ENCODE measurements at regions not wholly inside any gene's neighbourhood (a gene's known extent, or its start where the extent isn't known, plus 50 kb on each side); places are given as distances from the start of the nearest gene placed in this dataset.

GRCh38 chr2:82576656-82577055 is 1882.4 kb downstream of the SUCLG1 start:
- DNase-seq (ENCODE audit: low spot score), result no peak
- TF ChIP-seq CTCF (IDR thresholded peaks at IDR 0.05; ENCODE audit: extremely low read depth, missing control alignments), result no peak

- no peak for DNase-seq (ENCODE audit: low spot score)
- no peak for TF ChIP-seq CTCF (IDR thresholded peaks at IDR 0.05; ENCODE audit: extremely low read depth, missing control alignments)
These were observed 1919.8 kb downstream of the SUCLG1 start for GRCh38 chr2:82539280-82539621.

GRCh38 chr2:82538590-82539279 is 1920.3 kb downstream of the SUCLG1 start:
- DNase-seq (ENCODE audit: low spot score), result no peak
- no peak for TF ChIP-seq CTCF (IDR thresholded peaks at IDR 0.05; ENCODE audit: extremely low read depth, missing control alignments)

- no peak for DNase-seq (ENCODE audit: low spot score)
- no peak for TF ChIP-seq CTCF (IDR thresholded peaks at IDR 0.05; ENCODE audit: extremely low read depth, missing control alignments)
These were observed 1930.8 kb downstream of the SUCLG1 start for GRCh38 chr2:82528288-82528687.

GRCh38 chr2:82527124-82527523 is 1932.0 kb downstream of the SUCLG1 start:
- no peak for DNase-seq (ENCODE audit: low spot score)

GRCh38 chr2:82526277-82526676 is 1932.8 kb downstream of the SUCLG1 start:
- TF ChIP-seq CTCF (IDR thresholded peaks at IDR 0.05; ENCODE audit: extremely low read depth, missing control alignments), result no peak
- no peak for DNase-seq (ENCODE audit: low spot score)

More at GRCh38 chr2:82527124-82527523, 1932.0 kb downstream of the SUCLG1 start:
- no peak for TF ChIP-seq CTCF (IDR thresholded peaks at IDR 0.05; ENCODE audit: extremely low read depth, missing control alignments)

GRCh38 chr2:82525744-82526143 is 1933.3 kb downstream of the SUCLG1 start:
- no peak for DNase-seq (ENCODE audit: low spot score)
- no peak for TF ChIP-seq CTCF (IDR thresholded peaks at IDR 0.05; ENCODE audit: extremely low read depth, missing control alignments)

Data from GM20000 (cell line).